Glomerular visceral epithelial cell (primary cell): ENCODE measurements at regions not wholly inside any gene's neighbourhood (a gene's known extent, or its start where the extent isn't known, plus 50 kb on each side); places are given as distances from the start of the nearest gene placed in this dataset.

Experiments
- DNase-seq: peaks from one replicate; pipeline ENCODE4 v3.0.0-alpha.2; 2016; ENCODE audit errors: extremely low spot score

GRCh38 chr2:10985260-10985659 is 73.5 kb downstream of the KCNF1 start:
- DNase-seq = no peak

- DNase-seq = no peak
Measured at GRCh38 chr2:10985901-10986535, 74.3 kb downstream of the KCNF1 start.

GRCh38 chr2:10987439-10987838 is 75.7 kb downstream of the KCNF1 start:
- DNase-seq = no peak

GRCh38 chr2:10987861-10988260 is 76.1 kb downstream of the KCNF1 start:
- DNase-seq = no peak

- DNase-seq = no peak
Measured at GRCh38 chr2:10989151-10989550, 77.4 kb downstream of the KCNF1 start.

GRCh38 chr2:10989782-10990181 is 78.0 kb downstream of the KCNF1 start:
- no peak for DNase-seq

GRCh38 chr2:10990561-10991111 is 78.9 kb downstream of the KCNF1 start:
- no peak for DNase-seq

- no peak for DNase-seq
Measured at GRCh38 chr2:10992023-10992791, 80.5 kb downstream of the KCNF1 start.

GRCh38 chr2:10993001-10993481 is 81.3 kb downstream of the KCNF1 start:
- DNase-seq = peak; percentile 20

GRCh38 chr2:10995366-10995970 is 83.7 kb downstream of the KCNF1 start:
- DNase-seq = no peak

GRCh38 chr2:11004199-11004598 is 92.5 kb downstream of the KCNF1 start:
- peak; percentile 4 for DNase-seq

- DNase-seq = no peak
Measured at GRCh38 chr2:11005032-11005431, 93.3 kb downstream of the KCNF1 start.

- no peak for DNase-seq
Measured at GRCh38 chr2:11006191-11006590, 94.5 kb downstream of the KCNF1 start.

GRCh38 chr2:11007331-11008264 is 95.9 kb downstream of the KCNF1 start:
- DNase-seq = no peak

GRCh38 chr2:11008773-11009172 is 97.0 kb downstream of the KCNF1 start:
- DNase-seq = no peak

- DNase-seq = no peak
Measured at GRCh38 chr2:11009176-11009575, 97.4 kb downstream of the KCNF1 start.

GRCh38 chr2:11009891-11010290 is 98.2 kb downstream of the KCNF1 start:
- no peak for DNase-seq

- DNase-seq = no peak
Measured at GRCh38 chr2:11011359-11011758, 99.6 kb downstream of the KCNF1 start.

- no peak for DNase-seq
Measured at GRCh38 chr2:11012131-11012693, 100.5 kb downstream of the KCNF1 start.

GRCh38 chr2:11013196-11013595 is 101.5 kb downstream of the KCNF1 start:
- DNase-seq = no peak

GRCh38 chr2:11014026-11014425 is 102.3 kb downstream of the KCNF1 start:
- no peak for DNase-seq
